GM23338 (cell line): ENCODE measurements at regions not wholly inside any gene's neighbourhood (a gene's known extent, or its start where the extent isn't known, plus 50 kb on each side); places are given as distances from the start of the nearest gene placed in this dataset.

ENCODE experiments used
- ATAC-seq: fragments of 200-7000 bp; cut with Tn5 transposase; 3 replicates; pipeline ENCODE4 v1.9.1; 2020
- DNase-seq: peaks from one replicate; pipeline ENCODE4 v3.0.0-alpha.2; 2015; ENCODE audit warnings: low spot score
- H2AFZ ChIP-seq: fragments of 200-600 bp; sonication (generic); 2 replicates; pipeline ENCODE4 v1.8.0; 2016; ENCODE audit warnings: antibody characterized with exemption, mild to moderate bottlenecking, moderate library complexity
- H3F3A ChIP-seq: fragments of 200-600 bp; sonication (generic); replicated peaks from 2 replicates; pipeline ENCODE4 v1.8.0; 2017; ENCODE audit warnings: antibody characterized with exemption, mixed run types, low read depth
- H3K27ac ChIP-seq: fragments of 200-600 bp; sonication (generic); 2 replicates; pipeline ENCODE4 v1.6.1; 2016; ENCODE audit warnings: low read depth
- H3K27me3 ChIP-seq: fragments of 200-600 bp; sonication (generic); 2 replicates; pipeline ENCODE4 v1.8.0; 2016; ENCODE audit warnings: mild to moderate bottlenecking, mixed run types, moderate library complexity; ENCODE audit not compliant: insufficient read depth
- H3K36me3 ChIP-seq: fragments of 200-600 bp; sonication (generic); 2 replicates; pipeline ENCODE4 v1.8.0; 2016; ENCODE audit warnings: mild to moderate bottlenecking; ENCODE audit not compliant: insufficient read depth
- H3K4me1 ChIP-seq: fragments of 200-600 bp; sonication (generic); 2 replicates; pipeline ENCODE4 v1.8.0; 2016; ENCODE audit warnings: mild to moderate bottlenecking, moderate library complexity; ENCODE audit not compliant: insufficient read depth
- H3K4me2 ChIP-seq: fragments of 200-600 bp; sonication (generic); 2 replicates; pipeline ENCODE4 v1.7.1; 2017; ENCODE audit warnings: mixed run types
- H3K4me3 ChIP-seq: fragments of 200-600 bp; sonication (generic); 2 replicates; pipeline ENCODE4 v1.6.1; 2016; ENCODE audit warnings: mixed run types
- H3K79me2 ChIP-seq: fragments of 200-600 bp; sonication (generic); replicated peaks from 2 replicates; pipeline ENCODE4 v1.8.0; 2017; ENCODE audit warnings: mild to moderate bottlenecking; ENCODE audit not compliant: insufficient read depth
- H3K9me2 ChIP-seq: fragments of 200-600 bp; sonication (generic); 2 replicates; pipeline ENCODE4 v1.8.0; 2017; ENCODE audit not compliant: insufficient read depth
- H4K20me1 ChIP-seq: fragments of 200-600 bp; sonication (generic); replicated peaks from 2 replicates; pipeline ENCODE4 v1.8.0; 2017; ENCODE audit warnings: mild to moderate bottlenecking; ENCODE audit not compliant: insufficient read depth
- H3K27ac Mint-ChIP-seq: 2 replicates; pipeline ENCODE4 v1.8.0; 2020; ENCODE audit warnings: inconsistent platforms, mild to moderate bottlenecking, moderate library complexity, mixed read lengths
- H3K27me3 Mint-ChIP-seq: 3 replicates; pipeline ENCODE4 v1.8.0; 2022; ENCODE audit warnings: low read depth, mild to moderate bottlenecking, moderate library complexity, mixed read lengths, inconsistent platforms; ENCODE audit not compliant: insufficient read depth, poor library complexity
- H3K36me3 Mint-ChIP-seq: 3 replicates; pipeline ENCODE4 v1.8.0; 2021; ENCODE audit warnings: low read depth, mild to moderate bottlenecking, inconsistent platforms, moderate library complexity, mixed read lengths
- H3K4me1 Mint-ChIP-seq: 3 replicates; pipeline ENCODE4 v1.8.0; 2020; ENCODE audit warnings: mild to moderate bottlenecking, inconsistent platforms, mixed read lengths
- H3K4me3 Mint-ChIP-seq: 3 replicates; pipeline ENCODE4 v1.8.0; 2021; ENCODE audit warnings: moderate library complexity, mild to moderate bottlenecking, inconsistent platforms, mixed read lengths
- H3K9me3 Mint-ChIP-seq: 3 replicates; pipeline ENCODE4 v1.8.0; 2020; ENCODE audit warnings: moderate library complexity, mild to moderate bottlenecking, inconsistent platforms, mixed read lengths
- CTCF ChIP-seq, 2 experiments: fragments of 200-600 bp in 1 of 2; sonication (generic) in 1 of 2; conservative IDR thresholded peaks; 2 replicates each; pipeline versions ENCODE4 v1.5.1 to v1.6.1; 2016 to 2017; ENCODE audit warnings: antibody characterized with exemption in 2 of 2, low read depth in 2 of 2, mild to moderate bottlenecking in 2 of 2, moderate library complexity in 1 of 2
- EZH2 ChIP-seq: fragments of 200-600 bp; sonication (generic); IDR thresholded peaks from one replicate; pipeline ENCODE4 v1.8.0; 2017; ENCODE audit warnings: antibody characterized with exemption, mild to moderate bottlenecking, low read depth; ENCODE audit not compliant: unreplicated experiment
- JUNB ChIP-seq: IDR thresholded peaks from one replicate; pipeline ENCODE4 v1.6.1; 2016; ENCODE audit warnings: antibody characterized with exemption; ENCODE audit not compliant: unreplicated experiment
- NANOG ChIP-seq: IDR thresholded peaks from 2 replicates; pipeline ENCODE4 v1.6.1; 2016; ENCODE audit warnings: antibody characterized with exemption, borderline replicate concordance
- ZNF331 ChIP-seq: fragments of 250-450 bp; sonication (Bioruptor Pico); IDR thresholded peaks from 2 replicates; pipeline ENCODE4 v1.5.0; 2020; ENCODE audit warnings: low read depth, mild to moderate bottlenecking, moderate library complexity
- ZNF462 ChIP-seq: fragments of 250-450 bp; sonication (Bioruptor Pico); IDR thresholded peaks from 2 replicates; pipeline ENCODE4 v1.5.0; 2020; ENCODE audit warnings: mild to moderate bottlenecking, moderate library complexity

GRCh38 chr9:107086460-107086859 is 196.6 kb upstream of the RAD23B start:
- ATAC-seq = no peak
- TF ChIP-seq ZNF331 (CRISPR knock-in tag) (no peak), EZH2 (no peak), JUNB (no peak), NANOG (no peak), CTCF (conservative IDR thresholded peaks at IDR 0.05; ENCODE audit: low read depth in 2 of 2) (no peak)
- H3K9me3 Mint-ChIP-seq = no peaks in the 10 kb centered on the region

GRCh38 chr9:107087222-107087621 is 195.9 kb upstream of the RAD23B start:
- no peaks in the 10 kb centered on the region for H3K36me3 ChIP-seq
- Mint-ChIP-seq H3K27me3 (no peaks in the 10 kb centered on the region), H3K36me3 (no peaks in the 10 kb centered on the region), H3K27ac (no peak overlapping the region), H3K4me3 (no peak overlapping the region), H3K4me1 (no peaks in the 10 kb centered on the region), H3K9me3 (no peaks in the 10 kb centered on the region)
- no peaks in the 10 kb centered on the region for H3K27me3 ChIP-seq
- no peak for DNase-seq
- ATAC-seq = no peak
- no peaks in the 10 kb centered on the region for H4K20me1 ChIP-seq
- H3K79me2 ChIP-seq = no peaks in the 10 kb centered on the region
- no peaks in the 10 kb centered on the region for H3K4me1 ChIP-seq
- no peak overlapping the region for H3K27ac ChIP-seq
- H3K4me2 ChIP-seq = no peak overlapping the region
- H3F3A ChIP-seq = no peaks in the 10 kb centered on the region
- no peak overlapping the region for H3K4me3 ChIP-seq
- no peak overlapping the region; the same call in 1 of the 2 replicates for H2AFZ ChIP-seq
- H3K9me2 ChIP-seq = peaks cover 6% of the 10 kb centered on the region
- no peak for TF ChIP-seq ZNF462 (CRISPR knock-in tag)

More at GRCh38 chr9:107086460-107086859, 196.6 kb upstream of the RAD23B start:
- DNase-seq = no peak
- Histone ChIP-seq H3K36me3 (no peaks in the 10 kb centered on the region), H3K27ac (no peak overlapping the region), H3K27me3 (no peaks in the 10 kb centered on the region), H3F3A (no peaks in the 10 kb centered on the region), H3K4me1 (no peaks in the 10 kb centered on the region), H2AFZ (no peak overlapping the region), H3K9me2 (peaks cover 6% of the 10 kb centered on the region), H3K4me2 (no peak overlapping the region), H4K20me1 (no peaks in the 10 kb centered on the region), H3K79me2 (no peaks in the 10 kb centered on the region), H3K4me3 (no peak overlapping the region)
- Mint-ChIP-seq H3K27ac (no peak overlapping the region), H3K4me1 (no peaks in the 10 kb centered on the region), H3K4me3 (no peak overlapping the region), H3K27me3 (no peaks in the 10 kb centered on the region), H3K36me3 (no peaks in the 10 kb centered on the region)
